Endodermal cell (in vitro differentiated cells): ENCODE measurements at regions not wholly inside any gene's neighbourhood (a gene's known extent, or its start where the extent isn't known, plus 50 kb on each side); places are given as distances from the start of the nearest gene placed in this dataset.

Source experiments
- DNase-seq: peaks from one replicate; pipeline ENCODE4 v3.0.0-alpha.2; 2017
- H3K27ac ChIP-seq: 2 replicates; pipeline ENCODE4 v1.5.1; 2013; ENCODE audit warnings: mild to moderate bottlenecking, low read depth, low read length, moderate library complexity
- H3K27me3 ChIP-seq: 2 replicates; pipeline ENCODE4 v1.6.1; 2013; ENCODE audit warnings: mild to moderate bottlenecking, low read length, moderate library complexity; ENCODE audit not compliant: insufficient read depth, control insufficient read depth, poor library complexity, severe bottlenecking
- H3K36me3 ChIP-seq: 2 replicates; pipeline ENCODE4 v1.7.0; 2013; ENCODE audit warnings: mild to moderate bottlenecking, low read length, moderate library complexity; ENCODE audit not compliant: control insufficient read depth, insufficient read depth
- H3K4me1 ChIP-seq: one replicate; pipeline ENCODE4 v1.7.0; 2013; ENCODE audit warnings: low read length; ENCODE audit not compliant: control insufficient read depth, insufficient read depth
- H3K4me3 ChIP-seq: 2 replicates; pipeline ENCODE4 v1.5.1; 2013; ENCODE audit warnings: mild to moderate bottlenecking, low read length, moderate library complexity
- H3K9ac ChIP-seq: 2 replicates; pipeline ENCODE4 v1.6.1; 2013; ENCODE audit warnings: mild to moderate bottlenecking, low read length, moderate library complexity; ENCODE audit not compliant: poor library complexity, severe bottlenecking; ENCODE audit errors: extremely low read depth
- H3K9me3 ChIP-seq: 2 replicates; pipeline ENCODE4 v1.6.1; 2013; ENCODE audit warnings: mild to moderate bottlenecking, low read length, moderate library complexity; ENCODE audit not compliant: control insufficient read depth
- H3K27ac Mint-ChIP-seq: 2 replicates; pipeline ENCODE4 v1.8.0; 2020; ENCODE audit warnings: mixed read lengths
- H3K27me3 Mint-ChIP-seq: 2 replicates; pipeline ENCODE4 v1.8.0; 2021; ENCODE audit warnings: mild to moderate bottlenecking, mixed read lengths; ENCODE audit not compliant: insufficient read depth
- H3K36me3 Mint-ChIP-seq: 2 replicates; pipeline ENCODE4 v1.8.0; 2020; ENCODE audit warnings: low read depth, mixed read lengths
- H3K4me1 Mint-ChIP-seq: 2 replicates; pipeline ENCODE4 v1.8.0; 2020; ENCODE audit warnings: mixed read lengths
- H3K4me3 Mint-ChIP-seq: 2 replicates; pipeline ENCODE4 v1.8.0; 2020; ENCODE audit warnings: mild to moderate bottlenecking, moderate library complexity, mixed read lengths
- H3K9me3 Mint-ChIP-seq: 2 replicates; pipeline ENCODE4 v1.8.0; 2020; ENCODE audit warnings: mild to moderate bottlenecking, mixed read lengths
- CTCF ChIP-seq: fragments of 200-600 bp; sonication (generic); conservative IDR thresholded peaks from 2 replicates; pipeline ENCODE4 v1.5.0; 2021; ENCODE audit warnings: antibody characterized with exemption, mild to moderate bottlenecking
- WGBS, 2 experiments: methylation state at CpG; one replicate each; pipeline versions ENCODE4 v1.1.5 to v1.1.7; 2013; ENCODE audit warnings: missing lambda C conversion rate in 2 of 2, mixed read lengths in 1 of 2; ENCODE audit not compliant: insufficient coverage in 1 of 2, insufficient read length in 1 of 2; 5-methylcytosine and 5-hydroxymethylcytosine counted together

- 90 to 93% methylated on average over 2 of the region's 2 CpGs for WGBS, 2 experiments
- no peak overlapping the region for H3K4me3 ChIP-seq
- H3K9ac ChIP-seq = no peak overlapping the region
- H3K36me3 ChIP-seq = no peaks in the 10 kb centered on the region
- Mint-ChIP-seq H3K9me3 (no peaks in the 10 kb centered on the region), H3K4me3 (no peak overlapping the region), H3K4me1 (no peaks in the 10 kb centered on the region), H3K27me3 (no peaks in the 10 kb centered on the region), H3K36me3 (no peaks in the 10 kb centered on the region), H3K27ac (no peak overlapping the region)
- DNase-seq = no peak
- no peaks in the 10 kb centered on the region for H3K27me3 ChIP-seq
- no peaks in the 10 kb centered on the region for H3K4me1 ChIP-seq
- TF ChIP-seq CTCF = no peak
- H3K27ac ChIP-seq = no peak overlapping the region
- H3K9me3 ChIP-seq = no peaks in the 10 kb centered on the region
These were observed 479.9 kb upstream of the ZP4 start for GRCh38 chr1:238370599-238370998.

- Mint-ChIP-seq H3K4me3 (no peak overlapping the region), H3K27me3 (no peaks in the 10 kb centered on the region), H3K27ac (no peak overlapping the region), H3K36me3 (no peaks in the 10 kb centered on the region), H3K9me3 (no peaks in the 10 kb centered on the region), H3K4me1 (no peaks in the 10 kb centered on the region)
- Histone ChIP-seq H3K27me3 (no peaks in the 10 kb centered on the region), H3K9ac (no peak overlapping the region), H3K4me3 (no peak overlapping the region), H3K27ac (no peak overlapping the region), H3K4me1 (no peaks in the 10 kb centered on the region), H3K36me3 (no peaks in the 10 kb centered on the region), H3K9me3 (no peaks in the 10 kb centered on the region)
- WGBS, 2 experiments = 91% methylated on average over 3 of the region's 4 CpGs; no CpG with 5 or more reads in 1 of the 2 experiments
- TF ChIP-seq CTCF = no peak
- no peak for DNase-seq
These were observed 473.6 kb upstream of the ZP4 start for GRCh38 chr1:238364214-238364892.

- no peaks in the 10 kb centered on the region for H3K27me3 ChIP-seq
- H3K27ac Mint-ChIP-seq = no peak overlapping the region
- H3K4me3 Mint-ChIP-seq = no peak overlapping the region
- no peak overlapping the region for H3K27ac ChIP-seq
- H3K4me1 ChIP-seq = no peaks in the 10 kb centered on the region
- TF ChIP-seq CTCF = no peak
- no peaks in the 10 kb centered on the region for H3K27me3 Mint-ChIP-seq
- H3K9ac ChIP-seq = no peak overlapping the region
- H3K4me3 ChIP-seq = no peak overlapping the region
- no peaks in the 10 kb centered on the region for H3K9me3 Mint-ChIP-seq
- no peaks in the 10 kb centered on the region for H3K4me1 Mint-ChIP-seq
- no peaks in the 10 kb centered on the region for H3K36me3 Mint-ChIP-seq
- H3K36me3 ChIP-seq = no peaks in the 10 kb centered on the region
- H3K9me3 ChIP-seq = no peaks in the 10 kb centered on the region
- no peak for DNase-seq
- 84 to 94% methylated on average over 3 to 7 of the region's 7 CpGs for WGBS, 2 experiments
These were observed 469.8 kb upstream of the ZP4 start for GRCh38 chr1:238360474-238360873.
